ENCODE measurements at regions not wholly inside any gene's neighbourhood (a gene's known extent, or its start where the extent isn't known, plus 50 kb on each side); places are given as distances from the start of the nearest gene placed in this dataset.
"Not testable (repeated sequence)": the region's sequence is repeated elsewhere in the genome, so short reads cannot be mapped to it uniquely, and the experiment has no call there.

DNA sequence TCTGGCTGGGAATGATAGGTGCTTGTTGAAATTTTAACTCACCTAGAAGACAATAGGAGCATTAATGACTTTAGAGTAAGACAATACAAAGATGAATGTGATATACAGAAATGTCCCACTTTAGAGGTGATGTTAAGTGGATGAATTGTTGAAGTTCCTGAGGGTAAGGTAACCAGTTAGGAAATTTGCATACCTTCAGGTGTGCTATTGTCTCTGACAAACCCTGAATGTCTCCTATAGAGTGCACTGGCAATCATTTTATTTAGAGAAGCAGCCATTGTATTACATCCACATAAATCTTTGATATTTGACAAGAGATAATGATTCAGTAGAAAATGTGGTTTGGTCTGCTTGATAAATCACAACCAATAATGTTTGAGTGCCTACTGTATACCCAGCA lies 228.5 kb downstream of the RNF144A start:
- no peak for DNase-seq (ENCODE audit: low spot score)

DNA sequence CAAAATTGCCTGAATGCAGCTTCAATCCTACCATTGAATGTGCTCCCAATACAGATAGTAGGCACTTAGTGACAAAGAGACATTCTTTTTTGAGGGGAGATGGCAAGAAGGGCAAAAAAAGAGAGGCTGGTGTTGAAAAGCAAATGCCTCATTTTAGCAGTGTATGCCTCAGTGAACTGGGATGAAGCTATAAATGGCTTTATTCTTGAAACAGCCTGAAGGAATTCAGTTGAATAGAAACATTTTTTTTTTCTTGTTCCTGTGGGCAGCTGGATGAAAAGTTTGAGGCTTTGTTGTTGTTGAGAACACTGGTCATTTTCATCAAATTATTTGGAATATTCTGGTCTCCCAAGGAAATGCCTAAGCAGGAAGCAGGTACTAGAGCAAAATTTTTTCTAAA lies 228.9 kb downstream of the RNF144A start:
- no peak for DNase-seq (ENCODE audit: low spot score)

DNA sequence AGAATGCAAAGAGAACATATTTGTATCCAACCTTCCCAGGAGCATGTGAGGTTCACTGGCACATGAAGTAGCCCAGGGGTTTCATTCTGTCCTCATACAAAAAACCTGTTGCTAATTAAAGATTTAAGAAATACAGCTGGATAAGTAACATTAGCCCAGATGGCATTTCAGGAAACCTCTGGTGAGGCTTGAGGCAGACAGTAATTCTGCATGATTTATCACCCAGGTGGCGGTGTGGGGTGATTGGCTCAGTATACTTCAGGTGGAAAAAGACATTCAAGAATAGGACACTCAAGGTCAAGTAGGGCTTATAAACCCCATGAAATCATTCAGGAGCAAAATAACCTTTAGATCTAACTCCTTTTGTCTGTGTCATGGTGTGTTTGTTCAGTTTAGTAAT lies 237.4 kb downstream of the RNF144A start:
- no peak for DNase-seq (ENCODE audit: low spot score)

DNA sequence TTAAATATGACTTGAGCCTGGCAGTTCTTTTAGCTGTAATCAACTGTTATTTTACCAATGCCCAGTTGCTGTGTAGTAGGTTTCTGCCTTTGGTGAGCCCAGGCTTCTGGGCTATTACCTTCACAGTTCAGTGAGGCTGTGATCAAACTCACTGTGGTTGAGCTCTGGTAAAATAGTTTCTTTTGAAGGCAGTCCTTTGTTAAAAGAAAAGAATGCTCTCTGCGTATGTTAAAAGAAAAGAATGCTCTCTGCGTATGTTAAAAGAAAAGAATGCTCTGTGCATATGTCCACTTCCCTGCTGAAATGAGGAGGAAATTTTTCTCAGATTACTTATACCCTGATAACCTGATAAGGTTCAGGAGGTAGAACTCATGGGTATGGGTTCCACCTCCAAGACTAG lies 244.3 kb downstream of the RNF144A start:
- DNase-seq (ENCODE audit: low spot score), result no peak

DNA sequence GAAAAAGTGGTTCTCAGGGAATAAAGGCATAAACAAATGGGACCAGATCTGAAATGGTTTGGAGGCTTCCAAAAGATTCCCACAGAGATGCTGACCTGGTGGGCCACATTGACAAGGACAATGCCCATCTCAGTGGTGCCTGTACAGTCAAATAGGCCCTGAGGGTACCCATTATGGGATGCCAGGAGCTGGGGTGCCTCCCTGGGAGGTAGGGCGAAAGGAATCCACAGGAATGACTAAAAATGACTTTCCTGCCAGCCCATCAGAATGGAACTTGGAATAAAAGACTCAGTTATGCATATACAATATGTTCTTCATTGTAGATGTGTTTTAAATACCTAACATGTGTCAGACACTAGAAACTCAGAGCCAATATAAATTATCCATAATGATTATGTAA lies 248.5 kb downstream of the RNF144A start:
- DNase-seq (ENCODE audit: low spot score), result no peak

DNA sequence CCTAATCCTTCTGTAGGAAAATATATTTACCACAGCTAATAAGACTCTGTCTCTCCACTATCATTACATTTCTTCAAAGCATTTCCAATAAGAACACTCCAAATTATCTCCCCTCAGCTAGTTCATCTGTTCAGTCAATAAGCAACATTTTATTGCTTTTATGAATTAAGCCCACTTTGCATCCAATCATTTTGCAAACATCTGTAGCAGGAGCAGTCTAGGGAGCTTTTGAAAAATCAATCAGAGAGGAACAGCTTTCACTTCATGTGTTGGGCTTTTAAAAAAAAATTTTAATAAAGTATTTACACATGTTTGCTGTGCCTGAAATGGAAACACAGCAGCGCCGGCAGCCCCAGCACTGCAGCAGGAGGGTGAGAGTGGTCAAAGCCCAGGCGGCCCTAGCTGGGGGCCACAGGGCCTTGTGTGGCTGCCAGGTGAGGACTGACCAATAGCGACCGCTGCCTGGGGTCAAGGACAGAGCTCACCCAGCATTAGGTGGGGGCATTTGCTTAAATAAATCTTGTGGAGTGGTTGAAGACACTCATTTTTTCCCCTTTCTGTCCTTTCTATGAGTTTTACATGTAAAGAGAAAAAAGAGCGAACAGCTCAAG lies 250.7 kb downstream of the RNF144A start:
- no peak for DNase-seq (ENCODE audit: low spot score)

DNA sequence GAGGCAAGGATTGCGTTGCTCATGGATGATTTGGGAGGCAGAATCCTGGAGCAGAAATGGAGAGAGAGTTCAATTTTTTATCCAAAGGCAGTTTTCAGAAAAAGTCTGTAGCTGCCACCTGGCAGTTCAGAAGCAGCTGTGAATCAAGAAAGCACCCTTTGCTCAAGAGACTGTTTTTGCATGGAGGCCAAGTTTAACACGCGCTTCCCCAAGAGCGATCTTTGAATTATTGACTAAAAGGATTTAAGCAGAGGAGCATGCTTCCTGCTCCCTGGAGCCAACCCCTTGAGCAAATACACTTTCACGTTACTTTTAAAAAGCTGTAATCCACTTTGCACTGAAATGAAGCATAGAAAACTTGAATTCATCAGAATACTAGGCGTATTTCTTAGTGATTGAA lies 252.4 kb downstream of the RNF144A start:
- no peak for DNase-seq (ENCODE audit: low spot score)

DNA sequence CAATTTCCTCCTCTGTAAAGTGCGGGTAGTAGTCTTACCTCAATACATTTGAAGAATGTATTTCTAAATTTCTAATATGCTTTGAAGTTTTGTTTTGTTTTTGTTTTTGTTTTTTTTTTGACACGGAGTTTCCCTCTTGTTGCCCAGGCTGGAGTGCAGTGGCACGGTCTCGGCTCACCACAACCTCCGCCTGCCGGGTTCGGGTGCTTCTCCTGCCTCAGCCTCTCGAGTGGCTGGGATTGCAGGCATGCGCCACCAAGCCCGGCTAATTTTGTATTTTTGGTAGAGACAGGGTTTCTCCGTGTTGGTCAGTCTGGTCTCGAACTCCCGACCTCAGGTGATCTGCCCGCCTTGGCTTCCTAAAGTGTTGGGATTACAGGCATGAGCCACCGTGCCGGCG lies 261.8 kb downstream of the RNF144A start:
- not testable (repeated sequence) for DNase-seq (ENCODE audit: low spot score)

DNA sequence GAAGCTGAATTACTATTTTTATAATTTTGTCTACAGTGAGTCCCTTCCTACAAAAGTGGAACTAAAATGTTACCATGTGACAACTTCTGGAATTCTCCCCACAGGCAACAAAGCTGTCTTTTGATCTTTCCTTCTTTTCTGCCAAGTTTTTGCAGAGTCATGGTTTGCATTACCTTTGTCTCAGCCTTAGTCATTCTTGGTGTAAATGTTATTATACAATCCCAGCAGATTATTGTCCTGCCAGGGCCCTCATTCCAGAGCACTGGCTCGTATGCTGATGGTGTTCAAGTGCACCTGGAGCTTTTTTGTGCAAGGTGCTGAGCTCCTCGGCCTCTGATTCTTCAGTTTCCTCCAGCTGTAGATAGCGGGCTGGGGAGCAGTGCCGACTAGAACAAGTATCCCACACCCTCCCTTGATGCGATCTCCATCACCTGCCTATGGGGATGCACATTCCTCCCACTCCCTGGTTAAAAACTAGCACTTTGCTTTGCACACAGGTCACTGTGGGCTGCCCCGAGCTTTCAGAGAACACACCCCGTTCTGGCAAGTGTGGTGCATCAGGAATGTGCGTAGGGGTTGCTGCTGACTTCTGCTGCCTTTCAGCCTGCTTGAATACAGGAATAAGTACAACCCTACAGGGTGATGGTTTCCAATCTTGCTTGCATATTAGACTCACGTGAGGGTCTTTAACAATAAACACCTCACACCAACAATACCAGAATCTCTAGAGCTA lies 263.6 kb downstream of the RNF144A start:
- no peak for DNase-seq (ENCODE audit: low spot score)

DNA sequence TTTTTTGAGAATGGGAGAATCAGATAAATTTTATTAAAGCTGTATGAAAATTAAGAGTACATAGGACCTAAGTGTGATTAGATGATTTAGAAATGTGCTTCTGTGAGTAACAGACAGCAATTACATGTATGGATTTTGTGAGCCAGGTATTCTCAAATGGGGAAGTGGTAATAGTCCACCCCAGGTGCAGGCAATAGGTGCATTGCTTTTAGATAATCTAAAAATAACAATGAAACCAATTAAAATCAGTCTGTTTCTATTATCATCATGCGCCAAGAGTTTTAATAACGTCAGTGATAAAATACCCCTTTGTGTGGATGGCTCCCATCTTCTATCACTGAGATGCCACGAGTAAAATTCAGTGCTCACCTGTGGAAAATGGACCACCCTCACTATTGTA lies 265.3 kb downstream of the RNF144A start:
- no peak for DNase-seq (ENCODE audit: low spot score)

DNA sequence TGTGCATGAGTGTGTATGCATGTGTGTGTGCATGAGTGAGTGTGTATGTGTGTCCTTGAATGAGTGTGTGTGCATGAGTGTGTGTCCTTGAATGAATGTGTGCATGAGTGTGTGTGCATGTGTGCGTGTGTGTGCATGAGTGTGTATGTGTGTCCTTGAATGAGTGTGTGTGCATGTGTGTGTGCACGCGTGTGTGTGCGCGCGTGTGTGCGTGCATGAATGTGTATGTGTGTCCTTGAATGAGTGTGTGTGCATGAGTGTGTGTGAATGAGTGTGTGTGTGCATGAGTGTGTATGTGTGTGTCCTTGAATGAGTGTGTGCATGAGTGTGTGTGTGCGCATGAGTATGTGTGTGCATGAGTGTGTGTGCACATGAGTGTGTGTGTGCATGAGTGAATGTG lies 271.9 kb downstream of the RNF144A start:
- no peak for DNase-seq (ENCODE audit: low spot score)

DNA sequence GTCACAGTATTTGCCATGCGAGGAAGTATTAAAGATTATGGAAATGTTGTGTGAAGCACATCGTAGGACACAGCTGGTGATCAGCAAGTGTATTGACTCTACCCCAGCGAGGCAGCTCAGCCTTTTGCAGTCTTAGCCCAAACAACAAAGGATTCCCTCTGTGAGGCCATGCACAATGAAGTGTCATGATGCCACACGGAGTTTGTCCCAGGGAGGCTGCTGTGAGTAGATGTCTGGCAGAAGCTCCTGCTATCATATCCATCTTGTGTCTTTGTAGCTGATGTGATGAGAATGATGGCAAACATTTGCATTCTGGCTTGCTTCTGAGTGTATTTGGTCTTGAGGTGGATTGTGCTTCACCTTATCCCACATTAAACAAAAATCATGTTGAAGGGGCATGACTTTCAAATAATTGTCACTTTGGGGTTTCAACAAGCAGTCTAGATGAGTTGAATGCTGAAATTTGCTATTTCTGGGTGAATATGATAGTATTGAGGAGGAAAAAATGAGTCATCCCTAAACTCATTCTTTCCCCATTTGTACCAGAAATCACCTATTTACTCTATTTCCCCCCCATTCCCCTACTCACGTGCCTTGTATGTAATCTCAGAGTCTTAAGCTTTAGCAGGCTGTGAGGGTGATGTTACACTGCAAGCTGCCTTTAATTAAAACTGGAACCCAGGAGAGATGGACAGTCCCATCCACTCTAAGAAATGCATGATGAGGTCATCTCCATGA lies 273.5 kb downstream of the RNF144A start:
- no peak for DNase-seq (ENCODE audit: low spot score)

DNA sequence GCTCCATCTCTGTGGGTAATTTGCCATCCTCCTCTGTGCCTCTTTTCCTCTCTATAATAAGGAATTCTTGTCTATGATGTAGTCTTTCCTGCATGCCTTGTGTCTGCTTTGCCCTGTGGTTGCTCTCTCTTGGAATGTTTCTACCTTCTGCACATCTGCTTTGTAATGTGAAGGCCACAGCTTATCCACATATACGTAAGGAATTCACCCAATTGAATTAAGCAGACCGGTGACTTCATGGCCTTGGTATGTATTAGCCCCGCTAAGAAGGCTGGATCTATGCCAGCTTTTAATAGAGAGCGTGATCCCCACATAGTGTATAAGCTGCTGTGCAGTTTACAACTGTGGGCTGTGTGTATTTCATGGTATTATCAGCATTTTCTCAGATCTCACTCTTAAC lies 274.7 kb downstream of the RNF144A start:
- no peak for DNase-seq (ENCODE audit: low spot score)

DNA sequence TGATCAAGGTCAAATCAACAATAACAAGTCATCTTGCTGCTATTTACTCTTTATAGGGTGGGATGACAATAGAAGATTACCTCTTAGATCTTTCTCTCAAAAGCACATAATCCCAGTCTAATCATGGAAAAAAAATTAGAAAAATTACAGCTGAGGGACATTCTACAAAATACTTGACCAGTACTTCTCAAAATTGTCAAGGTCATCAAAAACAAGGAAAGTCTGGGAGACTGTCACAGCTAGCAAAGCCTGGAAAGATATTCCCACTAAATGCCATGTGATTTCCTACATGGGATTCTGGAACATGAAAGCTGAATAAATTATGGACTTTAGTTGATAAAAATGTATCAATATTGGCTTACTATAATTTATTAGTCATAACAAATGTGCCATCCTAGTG lies 276.2 kb downstream of the RNF144A start:
- no peak for DNase-seq (ENCODE audit: low spot score)

DNA sequence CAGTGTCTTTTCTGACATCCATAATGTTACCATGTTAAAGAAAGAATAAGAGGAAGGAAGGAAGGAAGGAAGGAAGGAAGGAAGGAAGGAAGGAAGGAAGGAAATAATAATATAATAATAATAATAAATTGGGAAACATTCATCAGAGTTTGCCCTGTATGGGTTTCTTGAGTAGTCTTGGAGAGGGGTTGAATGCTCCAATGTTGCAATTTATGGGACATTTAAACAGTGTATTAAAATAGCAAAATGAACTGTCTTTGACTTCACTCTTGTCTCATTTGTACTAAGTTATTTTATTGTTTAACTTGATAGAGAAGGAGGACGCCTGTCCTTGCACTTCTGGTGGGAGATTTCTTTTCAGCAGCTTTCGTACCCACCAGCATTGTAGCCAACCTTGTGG lies 277.7 kb downstream of the RNF144A start:
- no peak for DNase-seq (ENCODE audit: low spot score)

DNA sequence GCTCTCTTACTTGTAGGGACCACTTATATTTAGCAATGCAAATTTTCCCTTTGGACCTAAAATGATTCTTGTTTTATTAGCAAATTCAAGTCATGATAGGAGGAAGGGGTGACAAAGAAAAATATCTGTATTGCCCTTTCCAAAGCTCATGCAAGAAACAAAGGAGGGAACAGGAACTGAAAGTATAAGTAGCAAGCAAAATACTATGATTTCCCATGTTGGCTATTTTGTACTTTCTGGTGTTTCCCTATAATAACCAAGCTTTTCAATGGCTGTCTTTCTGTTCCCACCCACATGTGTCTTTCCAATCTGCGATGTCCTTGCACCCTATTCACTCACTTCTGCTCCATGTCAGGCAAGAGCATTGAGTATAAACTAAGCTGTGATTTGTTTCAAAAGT lies 279.7 kb downstream of the RNF144A start:
- no peak for DNase-seq (ENCODE audit: low spot score)

DNA sequence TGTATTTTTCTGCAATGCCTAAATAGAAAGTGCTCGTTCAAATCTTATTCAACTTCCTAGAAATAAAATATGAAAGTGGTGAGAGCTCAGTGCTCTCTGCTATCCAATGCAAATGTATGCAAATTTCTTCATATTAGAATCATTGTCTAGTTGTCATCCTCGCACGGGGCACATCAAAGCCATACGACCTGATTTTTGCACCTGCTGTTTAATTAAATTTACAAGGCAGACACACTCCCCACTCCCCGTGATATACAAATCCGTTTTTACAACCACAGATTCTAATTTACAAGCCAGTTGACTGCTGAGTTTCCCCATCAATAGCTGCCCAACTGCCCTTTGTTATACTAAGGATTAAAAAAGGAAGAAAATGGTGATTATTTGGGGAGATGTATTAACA lies 284.6 kb downstream of the RNF144A start:
- no peak for DNase-seq (ENCODE audit: low spot score)

DNA sequence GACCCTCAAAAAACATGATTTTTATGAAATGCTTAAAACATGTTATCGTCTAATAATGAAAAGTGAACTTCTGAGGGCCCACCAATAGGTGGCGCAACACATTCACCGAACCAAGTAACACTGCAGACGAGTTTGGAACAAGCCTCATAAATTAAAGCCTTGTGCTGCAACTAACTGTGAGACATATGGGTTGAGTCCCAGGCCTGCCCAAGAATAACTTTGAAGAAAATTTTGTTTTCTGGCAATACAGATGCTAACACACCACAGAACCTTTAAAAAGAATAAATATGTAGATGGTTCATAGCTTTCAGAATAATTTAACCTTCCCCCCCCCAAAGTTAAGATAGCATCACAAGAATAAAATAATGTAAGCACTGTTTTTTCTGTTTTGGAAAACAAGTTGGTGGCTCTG lies 285.9 kb downstream of the RNF144A start:
- DNase-seq (ENCODE audit: low spot score), result peak; percentile 66

DNA sequence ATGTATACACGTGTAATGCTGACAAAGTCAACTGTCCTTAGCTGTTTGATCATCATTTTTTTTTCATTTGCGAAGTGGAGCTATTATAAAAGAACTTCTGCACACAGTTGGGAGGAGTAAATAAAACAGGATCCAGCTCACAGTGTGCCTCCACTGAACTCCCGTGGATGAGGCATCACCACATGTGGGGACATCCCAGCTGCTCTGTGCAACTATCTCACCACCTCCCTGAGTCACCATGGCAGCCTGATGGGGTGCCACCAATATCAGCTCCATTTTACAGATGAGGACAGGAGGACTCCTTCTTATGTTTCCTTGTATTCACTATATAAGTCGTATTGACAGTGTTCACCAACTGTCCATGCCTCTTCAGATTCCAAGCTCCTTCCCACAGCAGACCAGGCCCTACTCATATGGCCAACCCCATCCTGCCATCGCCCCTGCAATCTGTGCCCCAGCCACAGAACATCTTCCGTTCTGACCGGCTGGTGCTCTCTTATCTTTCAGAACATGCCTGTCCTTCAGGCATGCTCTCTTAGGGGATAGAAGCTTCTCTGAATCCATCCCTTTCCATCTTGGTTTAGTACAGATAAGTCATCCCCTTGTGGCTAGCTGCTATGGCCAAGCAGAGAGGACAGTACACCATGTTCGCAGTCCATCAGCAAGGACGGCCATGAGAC lies 288.1 kb downstream of the RNF144A start:
- no peak for DNase-seq (ENCODE audit: low spot score)

DNA sequence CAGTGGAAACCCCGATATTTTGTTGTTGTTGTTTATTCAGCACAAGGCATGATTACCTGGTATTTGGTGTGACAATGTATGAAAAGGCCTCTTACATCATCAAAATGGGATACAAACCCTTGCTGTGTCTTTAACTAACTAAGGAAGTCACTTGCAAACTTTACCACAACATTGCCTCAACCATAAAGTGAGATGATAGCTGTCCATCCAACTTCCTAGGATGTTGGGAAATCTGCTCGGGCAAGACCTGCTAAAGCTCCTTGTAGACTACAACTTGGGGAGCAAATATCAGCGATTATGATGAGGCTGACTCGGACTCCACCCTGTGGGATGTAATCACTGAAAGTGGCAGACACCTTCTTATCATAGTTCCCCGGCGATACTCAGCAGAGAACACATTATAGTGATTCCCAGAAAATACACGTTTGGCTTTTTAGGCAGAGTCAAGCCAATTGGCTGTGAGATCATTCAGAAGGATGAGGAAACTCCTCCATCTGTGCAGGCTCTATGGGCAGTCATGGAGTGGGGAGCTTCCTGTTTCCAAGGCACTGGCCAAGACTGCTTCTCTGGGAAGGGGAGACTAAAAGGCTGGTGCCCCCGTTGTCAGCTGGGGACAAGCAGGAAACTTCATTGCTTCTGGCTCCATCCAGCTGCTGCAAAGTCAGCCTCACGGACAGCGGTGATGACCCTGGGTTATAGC lies 289.0 kb downstream of the RNF144A start:
- no peak for DNase-seq (ENCODE audit: low spot score)

DNA sequence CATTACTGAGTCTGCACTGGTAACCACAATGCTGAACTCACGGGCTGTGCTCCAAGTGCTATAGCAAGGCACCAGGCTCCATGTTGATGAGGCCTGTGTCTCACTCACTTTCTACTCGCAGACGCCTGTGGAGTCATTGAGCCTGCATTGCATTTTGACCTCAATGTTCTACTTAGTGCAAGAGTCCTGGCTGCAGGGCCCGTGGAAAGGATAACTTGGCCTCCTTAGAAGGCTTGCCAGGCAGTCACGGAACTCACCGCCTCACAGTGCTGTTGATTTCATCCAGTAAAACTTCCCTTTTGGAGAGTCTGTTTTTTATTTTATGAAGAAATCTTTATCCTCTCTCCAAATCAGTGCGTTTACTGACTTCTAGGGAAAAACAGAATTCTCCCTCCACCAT lies 290.4 kb downstream of the RNF144A start:
- no peak for DNase-seq (ENCODE audit: low spot score)

Data from HT-29 (cell line).